Activated CD4-positive, alpha-beta T cell treated with anti-CD3 and anti-CD28 coated beads, Interleukin-2, amount 50 U/mL, for 1 hour (primary cell): ENCODE measurements at regions not wholly inside any gene's neighbourhood (a gene's known extent, or its start where the extent isn't known, plus 50 kb on each side); places are given as distances from the start of the nearest gene placed in this dataset.
"Not testable (repeated sequence)": the region's sequence is repeated elsewhere in the genome, so short reads cannot be mapped to it uniquely, and the experiment has no call there.

ENCODE experiments used
- DNase-seq: peaks from one replicate; pipeline ENCODE4 v3.0.0-alpha.2; 2020

GRCh38 chr14:98896449-98896848 lies 375.5 kb downstream of the BCL11B start:
- DNase-seq: no peak

GRCh38 chr14:98897605-98898309 lies 374.2 kb downstream of the BCL11B start:
- DNase-seq: no peak

DNA sequence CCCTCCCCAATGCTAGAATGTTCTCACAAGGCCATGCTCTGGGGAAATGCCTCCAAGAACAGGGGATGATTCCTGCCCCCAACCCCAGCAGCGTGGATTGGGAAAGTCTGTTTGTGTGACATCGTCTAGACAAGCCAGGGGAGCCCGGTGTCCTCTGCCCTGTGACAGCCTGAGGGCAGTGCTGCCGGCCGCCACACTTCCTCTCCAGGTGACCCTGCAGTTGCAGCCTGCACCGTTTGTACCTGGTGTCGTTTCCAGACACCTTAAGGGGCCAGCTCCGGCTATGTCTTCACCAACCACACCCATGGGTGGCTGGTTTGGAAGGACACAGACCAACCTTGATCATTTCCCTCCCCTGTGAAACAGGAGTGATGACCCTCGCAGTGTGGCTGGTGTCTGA lies 372.6 kb downstream of the BCL11B start:
- no peak for DNase-seq

DNA sequence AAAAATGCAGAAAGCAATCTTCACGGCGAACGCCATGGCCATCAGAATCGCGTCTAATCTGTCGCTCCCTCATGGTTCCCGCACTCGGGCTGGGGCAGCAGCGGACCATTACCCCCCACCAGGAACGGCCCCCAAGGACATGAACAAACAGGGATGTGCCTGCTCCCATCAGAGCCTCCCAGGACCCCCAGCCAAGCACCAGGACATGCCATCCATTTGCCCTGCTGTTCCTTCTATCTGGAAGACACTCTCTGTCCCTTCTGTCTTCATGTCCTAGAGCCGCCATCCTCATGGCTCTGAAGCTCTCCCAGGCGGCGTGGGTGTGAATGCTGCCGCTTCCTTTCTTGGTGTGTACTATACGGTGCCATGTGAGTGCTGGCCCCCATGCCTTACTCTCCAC lies 371.8 kb downstream of the BCL11B start:
- DNase-seq: no peak

DNA sequence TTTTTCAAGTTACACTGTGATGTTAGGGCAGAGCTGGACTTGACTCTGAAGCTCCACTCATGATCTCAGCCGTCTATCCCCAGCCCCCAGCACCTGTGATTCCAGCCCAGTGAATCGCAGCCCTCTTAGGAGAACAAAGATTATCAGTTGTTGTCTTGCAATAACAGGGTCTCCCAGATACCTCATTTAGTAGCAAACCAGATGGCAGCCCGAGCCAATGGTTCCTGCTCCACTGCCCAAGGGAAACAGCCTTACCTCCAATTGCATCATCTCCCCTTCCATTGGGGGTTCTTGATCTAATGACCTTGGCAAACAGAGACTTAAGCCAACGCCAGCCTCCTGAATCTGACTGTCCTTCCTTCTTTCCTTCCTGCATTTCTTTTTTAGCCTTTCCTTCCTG lies 371.2 kb downstream of the BCL11B start:
- DNase-seq: no peak

DNA sequence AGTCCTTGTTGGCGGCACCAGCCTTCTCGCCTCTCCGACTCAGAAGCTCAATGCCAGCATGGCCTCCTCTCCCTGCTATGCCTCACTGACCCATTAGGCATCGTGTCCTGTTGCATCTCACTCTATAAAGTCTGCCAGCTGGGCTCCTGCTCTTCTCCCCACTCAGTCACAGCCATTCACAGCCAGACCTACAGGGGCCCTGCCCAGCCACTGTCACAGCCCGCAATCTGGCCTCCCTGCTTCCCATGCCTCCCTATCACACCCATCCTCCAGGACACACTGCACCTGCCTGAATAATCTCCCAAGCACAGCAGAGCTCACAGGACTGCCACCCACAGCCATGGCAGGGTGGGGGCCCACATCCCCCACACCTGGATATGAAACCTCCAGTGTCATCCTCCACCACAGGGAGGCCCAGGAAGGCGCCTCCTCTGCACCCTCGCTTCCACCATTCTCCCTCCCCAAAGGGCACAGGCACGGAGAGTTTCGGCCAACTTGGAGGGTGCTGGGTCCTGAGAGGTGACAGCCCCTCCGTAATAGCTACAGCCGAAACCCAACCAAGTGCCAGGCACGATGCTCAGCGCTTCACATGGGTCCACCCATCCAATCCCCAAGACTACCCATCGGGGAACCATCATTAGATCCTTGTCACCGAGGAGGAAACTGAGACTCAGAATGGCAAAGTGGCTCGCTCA lies 370.3 kb downstream of the BCL11B start:
- DNase-seq: no peak

GRCh38 chr14:98903371-98903770 lies 368.6 kb downstream of the BCL11B start:
- no peak for DNase-seq

GRCh38 chr14:98904677-98905076 lies 367.3 kb downstream of the BCL11B start:
- DNase-seq: no peak

DNA sequence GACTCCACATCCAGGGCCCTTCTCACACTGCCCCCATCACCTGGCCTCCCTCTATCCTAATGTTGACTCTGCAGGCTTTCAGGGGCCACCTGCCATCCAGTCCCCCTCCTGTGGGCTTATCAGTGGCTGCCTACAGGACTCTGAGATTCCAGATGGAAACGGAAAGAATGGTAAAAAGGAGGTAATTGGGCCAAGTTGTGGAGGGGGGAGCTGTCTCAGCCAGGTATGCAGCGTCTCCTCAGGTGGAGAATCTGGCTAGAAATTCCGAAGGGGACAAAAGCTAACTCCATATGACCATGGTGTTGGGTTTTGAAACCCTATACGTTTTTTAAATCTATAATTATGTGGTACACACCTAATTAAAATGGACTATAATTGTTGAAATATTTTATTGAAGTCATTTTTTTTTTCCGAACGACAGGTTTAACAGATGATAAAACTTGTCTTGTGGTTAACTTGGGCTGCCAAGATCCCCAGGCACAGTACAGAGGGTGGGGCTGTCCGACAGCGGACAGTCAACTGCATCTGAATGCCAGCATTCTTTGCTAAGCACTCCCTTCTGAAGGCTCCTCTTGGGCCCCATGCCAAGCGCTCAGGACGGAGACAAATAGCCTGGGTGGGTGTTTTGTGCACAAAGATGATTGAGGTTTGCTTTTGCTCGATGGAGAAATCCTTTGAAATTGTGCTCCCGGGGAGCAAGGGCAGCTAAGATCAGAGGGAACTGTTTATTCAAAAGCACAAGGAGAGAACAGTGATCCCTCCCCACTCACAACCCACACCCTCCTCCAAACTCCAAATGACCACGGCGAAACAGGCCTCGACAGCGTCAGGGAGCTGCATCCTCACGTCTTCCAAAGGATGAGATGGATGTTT lies 365.6 kb downstream of the BCL11B start:
- no peak for DNase-seq

DNA sequence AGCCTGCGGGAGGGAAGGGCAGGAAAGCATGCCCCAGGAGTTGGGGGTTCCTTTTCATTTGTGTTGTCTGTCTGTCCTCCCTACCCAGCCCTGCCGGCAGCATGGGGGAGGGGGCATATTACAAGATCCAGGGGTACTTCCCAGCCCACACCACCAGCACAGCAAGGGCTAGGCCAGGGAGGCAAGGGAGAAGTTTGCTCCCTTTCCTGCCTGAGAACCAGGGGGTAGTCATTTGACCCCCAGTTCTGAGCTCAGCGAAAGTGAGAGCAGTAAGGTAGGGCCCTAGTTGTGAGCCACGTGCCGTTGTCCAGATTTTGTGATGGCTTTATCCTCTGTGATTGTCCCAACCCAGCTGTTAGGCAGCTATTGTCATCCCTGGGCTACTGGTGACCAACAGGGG lies 364.7 kb downstream of the BCL11B start:
- DNase-seq: no peak

DNA sequence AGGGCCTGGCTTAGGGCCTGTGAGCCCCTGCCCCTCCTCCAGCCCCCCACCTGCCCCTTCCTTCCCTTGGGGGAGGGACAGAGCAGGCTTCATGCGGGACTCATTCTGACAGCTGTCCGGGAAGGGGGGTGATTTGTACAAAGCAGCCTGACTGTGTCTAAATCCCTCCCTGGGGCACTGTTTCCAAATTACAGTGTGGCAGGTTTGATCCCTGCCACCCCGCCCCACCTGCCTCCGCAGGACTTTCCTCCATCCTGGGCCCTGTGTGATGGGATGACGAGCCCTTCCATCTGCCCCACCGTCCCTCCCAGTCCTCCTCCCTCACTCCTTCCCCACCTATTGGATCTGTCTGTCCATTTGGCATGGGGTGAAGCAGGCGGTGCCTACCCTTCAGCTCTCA lies 363.9 kb downstream of the BCL11B start:
- no peak for DNase-seq

- no peak for DNase-seq
Observed at GRCh38 chr14:98909251-98909944, 362.6 kb downstream of the BCL11B start.

DNA sequence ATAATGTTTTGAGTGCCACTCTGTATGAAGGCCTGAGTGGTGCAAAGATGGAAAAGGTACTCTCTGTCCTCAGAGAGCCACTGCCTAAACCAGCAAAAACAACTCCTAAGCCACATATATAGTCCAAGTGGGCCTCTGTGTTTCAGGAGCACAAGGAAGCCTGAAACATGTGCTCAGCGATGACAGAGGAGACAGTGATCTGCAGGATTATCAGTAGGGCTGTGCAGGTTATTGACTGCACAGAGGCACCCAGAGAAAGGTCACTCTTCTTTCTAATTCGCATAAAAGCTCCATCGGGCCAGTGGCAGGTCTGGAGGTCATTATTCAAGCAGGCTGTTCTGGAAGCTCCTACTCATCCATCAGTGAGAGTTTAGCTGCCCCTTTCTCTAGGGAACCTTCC lies 361.9 kb downstream of the BCL11B start:
- DNase-seq: no peak

DNA sequence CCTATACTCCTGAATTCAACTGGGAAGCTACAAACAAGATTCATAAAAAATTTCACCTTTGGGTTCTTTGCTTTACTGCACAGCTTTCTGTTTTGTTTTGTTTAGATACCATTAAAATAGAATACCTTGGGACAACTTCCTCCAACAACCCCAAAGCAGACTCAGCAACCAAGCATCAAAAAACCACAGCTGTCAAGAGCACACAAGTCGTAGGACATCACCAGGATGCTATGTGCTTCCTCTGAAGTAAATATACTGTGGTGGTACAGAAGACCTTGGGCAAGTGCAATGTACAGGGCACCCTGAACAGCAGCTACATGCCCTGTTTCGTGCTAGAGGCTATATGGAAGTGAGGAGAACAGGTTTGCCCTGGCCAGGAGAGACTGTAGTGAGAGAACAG lies 359.3 kb downstream of the BCL11B start:
- no peak for DNase-seq

DNA sequence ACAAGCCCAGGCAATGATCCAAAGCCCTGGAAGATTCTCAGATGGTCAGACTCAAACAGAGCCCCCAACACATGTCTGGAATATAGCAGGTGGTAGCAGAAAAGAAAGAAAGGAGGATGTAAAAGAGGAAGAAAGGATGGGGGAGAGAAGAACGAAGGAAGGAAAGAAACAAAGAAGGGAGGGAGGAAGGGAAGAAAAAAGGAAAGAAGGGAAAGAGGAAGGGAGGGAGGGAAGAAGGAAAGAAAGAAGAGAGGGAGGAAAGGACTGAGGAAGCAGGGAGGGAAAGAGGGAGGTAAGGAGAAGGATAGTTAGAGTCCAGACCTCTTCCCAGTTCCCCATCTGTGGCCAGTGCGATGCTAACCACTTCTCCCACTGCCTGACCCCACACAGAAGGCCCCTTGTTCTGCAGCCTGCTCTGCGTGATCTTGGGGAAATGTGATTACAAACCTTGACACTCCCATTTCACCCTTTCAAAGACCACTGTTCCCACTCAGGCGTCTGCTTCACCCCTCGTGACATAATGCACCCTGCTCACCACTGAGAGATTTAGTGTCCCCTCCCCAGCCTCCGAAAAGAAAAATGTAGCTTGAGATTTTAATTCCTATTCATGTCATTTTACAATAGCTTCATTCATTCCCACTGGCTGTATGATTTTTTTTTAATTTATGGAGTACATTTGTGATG lies 357.9 kb downstream of the BCL11B start:
- DNase-seq: no peak

- no peak for DNase-seq
Observed at GRCh38 chr14:98914942-98915341, 357.1 kb downstream of the BCL11B start.

- no peak for DNase-seq
Observed at GRCh38 chr14:98915625-98916024, 356.4 kb downstream of the BCL11B start.

DNA sequence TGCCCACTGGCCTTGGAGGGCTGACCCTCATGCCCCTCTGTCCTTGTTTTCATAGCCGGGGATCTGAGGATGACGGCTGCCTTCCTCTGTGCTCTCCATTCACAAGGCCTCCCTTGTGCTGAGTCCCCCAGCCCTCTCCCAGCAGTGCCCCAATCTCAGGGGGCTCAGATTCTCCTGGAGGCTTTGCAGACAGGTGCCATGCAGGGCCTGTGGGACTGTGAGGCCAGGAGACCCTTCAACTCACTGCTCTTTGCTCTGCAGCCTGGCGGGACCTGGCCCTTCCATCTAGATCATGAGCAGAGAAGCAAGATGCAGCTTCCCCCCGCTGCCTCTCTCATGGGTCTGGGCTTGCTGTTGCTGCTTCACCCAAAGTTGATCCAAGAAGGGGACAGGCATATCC lies 356.0 kb downstream of the BCL11B start:
- DNase-seq: no peak

DNA sequence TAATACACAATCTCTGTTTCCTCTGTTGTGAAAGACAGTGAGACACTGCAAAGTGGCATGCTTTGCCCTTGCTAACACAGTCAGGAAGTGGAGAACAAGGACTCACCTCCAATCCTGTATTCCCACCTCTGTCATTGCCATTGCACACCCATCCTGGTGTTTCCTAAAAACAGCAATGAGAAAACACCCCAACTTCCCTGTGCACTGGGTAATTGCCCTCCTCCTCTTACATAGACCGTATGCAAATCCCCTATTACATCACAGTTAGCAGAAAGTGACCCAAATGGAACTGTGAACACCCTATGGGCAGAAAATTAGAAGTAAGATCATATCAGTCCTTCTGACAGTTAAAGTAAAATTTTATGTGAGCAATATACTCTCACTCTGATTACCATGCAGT lies 355.5 kb downstream of the BCL11B start:
- DNase-seq: no peak

GRCh38 chr14:98919434-98919833 lies 352.6 kb downstream of the BCL11B start:
- no peak for DNase-seq

DNA sequence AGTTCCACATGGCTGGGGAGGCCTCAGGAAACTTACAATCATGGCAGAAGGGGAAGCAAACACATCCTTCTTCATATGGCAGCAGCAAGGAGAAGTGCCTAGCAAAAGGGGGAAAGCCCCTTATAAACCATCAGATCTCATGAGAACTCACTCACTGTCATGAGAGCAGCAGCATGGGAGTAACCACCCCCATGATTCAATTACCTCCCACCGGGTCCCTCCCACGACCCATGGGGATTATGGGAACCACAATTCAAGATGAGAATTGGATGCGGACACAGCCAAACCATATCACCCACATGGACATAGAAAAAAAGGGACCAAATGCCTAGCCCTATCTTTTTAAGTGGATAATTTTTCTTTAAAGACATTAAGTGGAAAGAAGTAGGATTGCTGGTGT lies 350.7 kb downstream of the BCL11B start:
- not testable (repeated sequence) for DNase-seq

GRCh38 chr14:98923596-98923995 lies 348.4 kb downstream of the BCL11B start:
- DNase-seq: no peak

DNA sequence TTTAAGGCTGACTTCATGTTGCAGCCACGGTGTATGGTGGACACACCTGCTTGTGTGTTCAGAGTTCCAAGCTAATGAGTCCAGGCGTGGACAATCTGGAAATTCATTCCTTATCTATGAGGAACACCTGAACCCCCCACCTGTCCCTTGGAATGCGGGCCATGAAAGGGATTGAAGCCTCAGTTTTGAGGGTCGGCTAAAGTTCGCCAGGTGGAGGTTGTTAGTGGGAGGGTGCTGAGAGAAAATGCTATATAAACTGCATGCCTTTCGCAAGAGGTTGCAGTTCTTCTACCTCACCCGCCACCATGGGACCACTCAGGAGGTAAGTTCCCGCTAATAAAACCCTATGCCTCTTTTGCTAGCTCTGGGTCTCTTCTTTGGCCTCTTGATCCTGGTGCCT lies 348.0 kb downstream of the BCL11B start:
- DNase-seq: no peak
